Fibroblast of gingiva (primary cell): ENCODE measurements at regions not wholly inside any gene's neighbourhood (a gene's known extent, or its start where the extent isn't known, plus 50 kb on each side); places are given as distances from the start of the nearest gene placed in this dataset.

ENCODE experiments used
- DNase-seq: peaks from one replicate; pipeline ENCODE4 v3.0.0-alpha.2; 2011; ENCODE audit warnings: low read depth

DNA sequence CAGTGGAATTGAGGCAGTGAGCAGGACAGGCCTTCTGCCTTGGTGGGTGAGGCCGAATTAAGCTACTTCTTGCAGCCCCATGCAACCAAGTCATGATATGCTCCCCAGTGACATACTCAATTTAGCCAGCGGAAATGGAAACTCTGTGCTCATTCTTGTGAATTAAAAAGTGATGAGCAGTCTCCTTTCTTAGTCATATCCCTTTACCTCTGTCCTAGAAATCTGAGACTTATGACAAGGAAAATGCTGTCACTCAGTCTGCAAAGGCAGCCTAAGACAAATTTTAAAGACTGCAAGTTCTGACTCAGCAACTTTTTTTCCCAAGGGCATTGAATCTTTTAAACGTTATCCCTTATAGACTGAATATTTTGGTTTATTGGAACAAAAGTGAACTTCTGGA, 218.2 kb downstream of the SH3BP4 start:
- DNase-seq: peak; percentile 93

DNA sequence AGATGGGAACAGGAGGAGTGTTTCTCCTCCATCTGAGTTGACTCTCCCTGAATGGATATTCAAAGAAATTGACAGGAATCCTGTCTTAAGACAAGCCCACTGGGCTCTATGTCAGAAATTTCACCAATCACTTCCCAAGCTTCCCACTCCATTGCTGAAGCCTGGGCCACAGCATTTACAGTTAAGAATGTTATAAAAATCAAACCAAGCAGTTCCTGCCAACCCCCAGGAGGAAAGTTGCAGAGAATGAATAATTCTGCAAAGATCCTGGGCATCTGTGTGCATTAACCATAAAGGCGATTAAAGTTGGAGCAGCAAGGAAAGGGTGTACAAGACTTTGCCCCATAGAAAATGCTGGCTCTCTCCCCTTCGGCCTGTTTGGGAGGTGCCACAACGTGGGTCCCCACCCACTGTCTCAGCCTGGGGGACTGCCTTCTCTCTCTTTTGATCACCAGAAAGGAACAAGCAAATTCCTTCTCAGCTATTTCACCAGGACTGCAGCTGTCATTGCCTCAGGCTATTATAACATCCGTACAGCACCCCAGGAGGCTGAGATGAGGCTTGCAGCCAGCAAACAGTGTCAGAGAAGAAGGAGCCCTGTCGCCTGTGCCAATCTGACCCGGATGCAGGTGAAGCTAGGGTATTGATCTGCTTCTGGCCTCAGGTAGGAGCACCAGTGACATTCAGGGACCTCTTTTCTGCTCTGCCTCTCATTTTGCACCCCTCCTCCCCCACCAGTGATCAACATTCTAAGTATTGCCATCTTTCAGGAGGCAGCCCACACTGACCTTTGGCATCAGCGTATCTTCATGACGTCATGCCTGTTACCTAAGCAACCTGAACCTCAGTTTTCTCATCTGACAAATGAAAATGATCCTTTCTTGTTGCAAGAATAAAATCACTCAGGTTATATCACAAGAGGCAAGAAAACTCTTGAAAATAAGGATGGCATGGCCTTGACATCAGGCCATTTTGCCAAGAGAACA, 219.0 kb downstream of the SH3BP4 start:
- peak; percentile 95 for DNase-seq

DNA sequence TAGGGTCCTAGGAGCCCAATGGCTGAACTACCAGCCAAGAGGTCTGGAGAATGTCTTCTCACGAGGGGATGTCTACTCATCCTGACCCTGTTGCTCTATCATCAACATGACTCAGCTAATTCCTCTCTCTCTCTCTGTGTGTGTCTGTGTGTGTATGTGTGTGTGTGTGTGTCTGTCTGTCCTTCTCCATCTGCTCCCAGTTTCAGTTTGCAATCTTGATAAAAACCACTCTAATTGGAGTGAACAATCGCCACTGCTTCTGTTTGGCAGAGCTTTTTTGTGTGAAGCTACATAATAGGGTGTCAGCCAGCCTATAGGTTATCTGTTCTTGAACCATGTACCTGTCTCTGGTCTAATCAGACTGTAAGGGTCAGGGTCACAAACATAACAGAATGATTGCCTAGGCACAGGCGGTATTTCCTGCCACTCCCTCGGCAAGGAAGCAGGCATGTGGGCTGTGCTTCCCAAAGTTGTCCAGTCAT, 219.8 kb downstream of the SH3BP4 start:
- peak; percentile 88 for DNase-seq

DNA sequence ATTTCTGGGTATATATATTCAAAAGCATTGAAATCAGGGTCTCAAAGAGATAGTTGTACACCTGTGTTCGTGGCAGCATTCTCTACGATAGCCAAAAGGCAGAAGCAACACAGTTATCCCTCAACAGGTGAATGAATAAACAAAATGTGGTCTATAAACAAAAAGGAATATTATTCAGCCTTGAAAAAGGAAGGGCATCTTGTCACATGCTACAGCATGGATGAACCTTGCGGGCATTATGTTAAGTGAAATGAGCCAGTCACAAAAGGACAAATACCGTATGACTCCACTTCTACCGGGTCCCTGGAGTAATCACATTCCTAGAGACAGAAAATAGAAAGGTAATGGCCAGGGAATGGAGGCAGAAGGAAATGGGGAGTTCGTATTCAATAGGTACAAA, 228.8 kb downstream of the SH3BP4 start:
- DNase-seq: no peak

DNA sequence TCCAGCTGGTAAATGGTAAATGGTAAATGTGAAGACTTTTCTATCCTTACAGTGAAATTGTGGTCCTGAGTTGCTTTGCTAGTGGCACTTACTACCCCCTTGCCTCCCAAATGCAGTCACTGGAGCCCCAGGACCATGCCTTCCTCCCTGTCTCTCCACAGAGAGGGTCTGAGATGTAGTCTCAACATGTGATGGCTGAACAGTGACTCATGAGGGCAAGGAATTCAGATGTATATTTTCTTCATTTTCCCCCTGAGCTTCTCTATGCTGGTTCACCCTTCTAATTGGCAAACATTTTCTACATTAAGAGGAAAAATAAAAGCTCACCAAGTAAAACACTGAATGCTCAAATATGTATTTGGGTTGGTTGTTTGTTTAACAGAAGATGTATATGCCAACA, 232.0 kb downstream of the SH3BP4 start:
- no peak for DNase-seq

DNA sequence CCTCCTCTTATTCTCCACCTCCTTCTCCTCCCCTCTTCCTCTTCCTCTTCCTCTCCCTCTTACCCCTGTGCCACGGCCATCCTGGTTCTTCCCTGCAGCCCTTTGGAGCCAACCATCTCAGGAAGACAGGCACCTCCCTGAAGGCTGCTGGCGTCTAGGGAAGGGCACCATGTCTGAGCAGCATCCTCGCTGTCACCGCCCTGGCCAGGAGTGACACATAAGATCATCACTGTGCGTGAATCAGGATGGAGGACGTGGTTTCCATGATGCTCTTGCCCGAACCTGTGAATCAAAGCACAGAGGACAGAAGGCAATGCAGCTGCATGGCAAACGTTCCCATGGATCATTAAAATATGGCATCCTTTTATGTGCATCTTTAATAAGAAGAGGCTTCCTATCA, 236.0 kb downstream of the SH3BP4 start:
- DNase-seq: no peak

DNA sequence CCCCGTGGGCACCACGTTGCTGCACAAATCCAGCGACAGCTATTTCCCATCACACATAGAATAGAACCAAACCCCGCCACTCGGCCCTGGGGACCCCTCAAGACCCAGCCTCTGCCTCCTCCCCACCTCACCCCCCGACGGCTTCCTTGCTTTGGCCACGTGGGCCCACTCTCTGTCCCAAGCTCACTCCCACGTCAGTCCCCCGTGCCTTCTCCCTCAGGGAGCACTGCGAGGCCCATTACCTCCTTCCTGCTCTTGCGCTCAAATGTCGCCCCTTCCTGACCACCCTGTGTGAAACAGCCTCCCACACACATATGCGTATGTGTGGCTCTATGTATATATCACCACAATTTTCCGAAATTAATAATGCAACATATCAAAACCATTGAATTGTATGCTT, 239.7 kb downstream of the SH3BP4 start:
- DNase-seq: no peak

DNA sequence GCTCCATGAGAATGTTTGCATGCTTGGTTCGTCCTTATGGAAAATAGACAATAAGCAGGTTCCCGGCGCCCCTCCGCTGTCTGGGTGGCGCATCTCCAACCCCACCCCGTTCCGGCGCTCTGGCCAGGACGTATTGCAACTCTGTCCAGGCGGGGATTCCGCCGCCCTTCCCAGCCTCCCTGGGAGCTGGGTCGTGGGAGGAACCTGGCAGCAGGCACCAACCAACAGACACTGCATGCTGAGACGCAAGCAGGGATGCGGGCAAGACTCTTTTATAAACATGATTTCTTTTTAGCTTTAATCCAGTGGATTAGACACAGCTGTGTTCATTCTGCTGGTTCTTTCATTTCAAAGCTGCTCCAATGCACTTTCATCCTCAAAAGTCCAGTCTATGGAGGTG, 240.2 kb downstream of the SH3BP4 start:
- DNase-seq: peak; percentile 49

DNA sequence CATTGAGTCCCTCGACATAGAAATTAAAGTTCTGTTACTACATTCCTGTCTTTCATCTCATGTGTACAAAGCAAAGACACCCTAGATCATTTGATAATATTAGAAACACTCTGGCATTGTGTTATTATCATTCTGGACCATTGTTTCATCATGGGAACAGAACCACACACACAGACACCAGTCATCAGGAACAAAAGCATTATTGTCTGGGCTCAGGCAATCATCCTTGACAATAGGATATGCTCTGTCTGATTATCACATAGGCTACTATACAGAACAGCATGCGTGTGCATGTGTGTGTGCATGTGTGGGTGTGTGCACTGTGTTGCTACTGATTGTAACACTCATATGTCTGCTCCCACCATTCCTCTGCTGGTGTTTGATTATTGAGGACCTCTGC, 242.5 kb downstream of the SH3BP4 start:
- no peak for DNase-seq

DNA sequence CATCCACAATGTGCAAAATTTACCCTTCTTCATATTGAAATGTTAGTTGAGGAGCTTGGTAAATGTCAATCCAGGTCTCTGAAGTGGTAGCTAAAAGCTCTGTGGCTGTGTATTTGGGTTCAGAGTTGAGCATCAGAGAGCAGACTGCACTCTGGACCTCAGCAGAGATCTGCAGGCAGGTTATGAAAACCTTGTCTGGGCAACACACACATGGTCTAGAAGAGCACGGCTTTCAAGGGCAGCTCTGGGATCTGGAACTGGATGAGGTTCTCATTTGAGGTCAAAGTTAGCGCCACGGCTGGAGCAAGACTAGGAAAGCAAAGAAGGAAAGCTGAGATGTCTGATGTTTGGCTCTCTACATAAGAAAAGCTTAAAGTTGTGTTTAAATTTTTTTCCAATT, 243.0 kb downstream of the SH3BP4 start:
- no peak for DNase-seq

DNA sequence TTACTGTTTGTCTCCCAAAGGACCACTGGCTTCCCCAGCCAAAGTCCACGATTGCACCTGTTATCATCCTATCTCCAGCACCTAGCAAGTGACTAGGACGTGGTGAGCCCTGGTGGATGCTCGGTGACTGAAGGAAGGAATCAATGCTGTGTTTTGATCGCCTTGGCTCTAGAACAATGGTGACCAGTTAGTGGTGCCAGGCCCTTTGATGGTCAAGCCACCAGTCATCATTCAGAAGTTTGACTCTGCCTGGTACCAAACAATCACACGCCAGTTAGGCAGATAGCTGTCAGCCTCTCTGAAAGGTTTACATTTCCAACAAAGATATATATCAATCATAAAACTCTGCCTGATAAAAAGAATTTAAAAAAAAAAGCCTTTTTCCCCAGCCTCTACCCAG, 244.1 kb downstream of the SH3BP4 start:
- no peak for DNase-seq

DNA sequence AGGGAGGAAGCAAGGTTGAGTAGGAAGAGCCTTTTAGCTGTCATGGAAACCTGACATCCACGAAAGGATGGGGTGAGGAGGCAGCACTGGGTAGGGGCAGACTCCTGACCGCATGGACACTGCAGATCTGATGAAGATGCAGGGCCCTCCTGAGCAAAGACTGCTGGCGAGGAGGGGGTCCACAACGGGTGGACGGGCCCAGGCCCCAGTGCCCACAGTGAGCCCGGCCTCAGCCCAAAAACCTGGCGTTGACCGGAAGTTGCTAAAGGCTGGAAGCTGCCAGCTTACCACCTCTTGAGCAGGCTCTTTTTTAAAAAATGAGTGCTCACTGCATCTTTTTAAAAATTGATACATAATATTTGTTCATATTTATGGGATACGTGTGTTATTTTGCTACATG, 247.3 kb downstream of the SH3BP4 start:
- no peak for DNase-seq

DNA sequence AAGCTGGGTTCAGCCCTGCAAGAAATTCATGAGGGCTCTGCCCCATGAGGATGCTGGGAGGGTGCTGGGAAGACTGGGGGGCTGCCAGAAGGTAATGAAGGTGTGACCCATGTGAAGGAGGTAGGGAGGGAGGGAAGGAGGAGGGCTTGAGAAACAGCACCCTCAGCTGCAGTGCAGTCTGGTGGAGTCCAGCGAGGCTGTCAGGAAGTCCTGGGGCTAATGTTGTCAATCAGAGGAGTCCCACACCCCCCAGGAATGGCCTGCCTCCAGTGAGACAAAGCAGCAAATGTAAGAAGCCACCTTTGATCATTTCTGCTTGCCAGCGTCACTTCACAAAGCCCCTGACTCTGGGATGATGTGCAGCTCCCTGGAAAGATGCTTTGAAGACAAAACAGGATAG, 248.4 kb downstream of the SH3BP4 start:
- no peak for DNase-seq

DNA sequence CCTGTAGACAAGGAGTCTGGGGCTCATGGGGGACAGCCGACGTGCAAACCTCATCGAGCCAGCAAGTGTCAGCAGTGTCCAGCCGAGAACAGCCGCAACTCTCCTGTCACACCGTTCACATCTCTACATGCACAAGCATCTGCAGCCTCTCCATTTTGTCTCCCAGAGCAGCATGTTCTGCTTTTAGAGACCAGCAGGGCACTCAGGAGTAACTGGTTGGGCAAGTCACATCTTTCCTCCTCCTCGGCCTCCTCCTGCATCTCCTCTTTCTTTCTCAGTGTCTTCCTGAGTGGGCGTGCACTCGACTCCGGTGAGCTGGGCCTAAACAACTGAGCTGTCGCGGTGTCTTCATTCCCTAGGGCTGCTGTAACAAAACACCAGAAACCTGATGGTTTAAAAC, 249.9 kb downstream of the SH3BP4 start:
- no peak for DNase-seq

DNA sequence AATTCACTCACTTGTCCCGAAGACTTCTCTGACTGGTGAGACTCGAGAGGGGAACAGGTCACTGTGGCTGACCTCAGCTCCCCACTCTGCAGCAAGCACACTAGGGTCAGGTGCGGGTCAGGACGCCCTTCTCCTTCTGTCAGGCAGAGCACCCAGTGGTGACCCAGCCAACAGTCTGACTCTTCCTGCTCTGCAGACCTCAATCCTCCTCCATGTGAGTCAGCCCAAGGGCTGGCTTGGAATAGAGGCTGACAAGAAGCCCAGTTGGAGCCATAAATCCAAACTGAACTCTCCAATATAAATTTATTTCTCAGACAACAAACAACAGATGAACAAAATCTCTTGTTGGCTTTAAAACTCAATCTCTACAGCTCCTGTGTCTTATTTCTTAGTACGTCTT, 253.1 kb downstream of the SH3BP4 start:
- no peak for DNase-seq

DNA sequence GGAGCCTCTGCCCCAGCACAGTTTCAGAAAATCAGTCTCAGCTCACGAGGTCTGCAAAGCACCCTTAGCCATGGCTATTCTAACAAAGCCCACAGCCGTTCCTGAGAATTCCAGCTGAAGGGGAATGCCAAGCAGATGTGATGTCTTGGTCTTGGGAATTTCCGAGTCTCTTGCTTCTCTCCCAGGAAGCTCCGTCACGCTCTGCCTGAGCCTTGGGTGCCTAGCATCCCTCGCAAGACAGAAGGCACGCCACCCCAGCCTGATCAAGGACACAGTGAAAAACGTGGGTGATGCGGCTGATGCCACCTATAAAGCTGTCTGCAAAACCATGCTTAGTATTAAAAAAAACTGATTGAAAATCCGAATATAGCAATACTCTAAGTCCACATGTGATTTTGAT, 254.6 kb downstream of the SH3BP4 start:
- DNase-seq: no peak

DNA sequence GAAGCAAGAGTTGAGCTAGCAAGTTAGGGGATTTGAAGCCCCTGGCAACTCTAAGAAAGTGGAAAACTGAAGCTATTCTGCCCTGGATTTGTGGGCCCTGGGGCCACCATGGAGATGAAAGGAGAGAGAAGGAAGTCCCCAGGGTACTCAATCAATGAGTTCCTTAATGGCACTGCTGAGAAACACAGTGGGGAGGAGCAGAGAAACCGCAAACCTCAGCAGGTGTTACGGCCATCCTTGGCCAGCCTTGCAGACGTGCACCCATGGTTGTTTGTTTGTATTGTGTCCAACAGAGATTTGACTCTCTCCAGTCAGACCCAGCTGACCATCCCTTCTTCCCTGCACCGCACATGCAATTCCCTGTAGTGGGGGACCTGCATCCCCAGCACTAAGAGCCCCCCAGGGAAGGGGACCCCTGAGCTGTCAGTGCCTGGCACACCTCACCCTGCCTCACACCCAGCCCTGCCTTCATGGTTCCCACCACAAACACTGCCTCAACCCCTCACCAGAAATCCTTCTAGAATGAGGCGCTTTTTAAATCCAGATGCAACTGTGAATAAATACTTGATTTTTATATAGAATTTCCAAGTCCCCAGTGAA, 255.3 kb downstream of the SH3BP4 start:
- DNase-seq: no peak

DNA sequence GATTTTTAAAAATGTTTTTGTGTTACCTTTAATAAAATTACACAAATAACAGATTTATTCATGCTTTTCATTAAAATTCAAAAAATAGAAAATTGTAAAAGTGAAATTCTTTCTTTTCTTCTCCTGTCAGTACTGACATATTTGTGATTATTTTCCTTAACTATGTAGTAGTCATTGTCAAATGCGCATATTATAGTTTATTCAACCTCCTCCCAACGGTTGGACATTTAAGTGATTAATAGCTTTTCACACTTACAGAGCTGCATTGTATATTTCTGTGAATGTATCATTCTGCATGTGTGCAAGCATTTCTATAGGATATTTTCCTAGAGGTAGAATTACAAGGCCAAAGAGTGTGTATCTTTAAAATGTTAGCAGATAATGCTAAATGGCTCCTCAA, 259.2 kb downstream of the SH3BP4 start:
- DNase-seq: no peak

DNA sequence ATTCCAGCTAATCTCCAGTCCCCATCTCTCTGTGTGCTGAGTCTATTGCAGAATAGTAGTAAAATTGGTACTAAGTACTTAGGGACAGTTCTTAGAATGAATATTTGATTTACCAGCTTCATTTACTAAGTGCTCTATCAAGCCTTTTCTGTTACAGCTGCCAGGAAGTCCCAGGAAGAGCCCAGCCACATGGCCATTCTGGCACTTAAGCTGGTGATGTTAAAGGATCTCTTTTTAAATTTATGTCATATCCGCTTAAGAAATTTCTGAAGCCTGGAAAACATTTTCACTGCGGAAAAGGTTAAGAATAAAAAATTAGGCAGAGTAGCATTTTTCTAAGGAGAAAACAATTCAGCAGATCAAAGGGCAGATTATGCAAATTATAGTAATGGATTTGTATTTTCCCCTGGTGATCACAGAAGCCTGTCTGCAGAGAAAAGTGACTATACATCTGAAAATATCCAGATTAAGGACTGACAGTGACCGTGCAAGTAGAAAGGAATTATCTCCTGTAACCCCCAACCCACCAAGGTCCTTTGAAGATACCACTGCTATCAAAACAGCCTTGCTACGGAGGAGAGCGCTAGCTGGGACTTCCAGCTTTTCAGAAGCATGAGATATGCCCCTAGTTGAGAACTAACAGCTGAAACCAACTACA, 260.8 kb downstream of the SH3BP4 start:
- DNase-seq: no peak

DNA sequence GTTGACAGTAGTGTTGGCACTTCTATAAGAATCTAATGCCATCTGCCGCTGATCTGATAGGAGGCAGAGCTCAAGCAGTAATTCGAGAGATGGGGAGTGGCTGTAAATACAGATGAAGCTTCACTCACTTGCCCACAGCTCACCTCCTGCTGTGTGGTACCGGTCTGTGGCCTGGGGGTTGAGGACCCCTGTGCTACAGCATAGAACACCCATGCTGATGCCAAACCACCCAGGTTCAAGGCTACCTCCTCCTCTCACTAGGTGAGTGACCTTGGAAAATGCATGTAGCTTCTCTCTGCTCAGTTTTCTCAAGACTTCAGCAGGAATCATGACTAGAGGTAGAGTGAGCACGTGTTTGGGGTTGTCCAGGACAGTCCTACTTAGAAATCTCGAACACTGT, 263.4 kb downstream of the SH3BP4 start:
- DNase-seq: no peak

DNA sequence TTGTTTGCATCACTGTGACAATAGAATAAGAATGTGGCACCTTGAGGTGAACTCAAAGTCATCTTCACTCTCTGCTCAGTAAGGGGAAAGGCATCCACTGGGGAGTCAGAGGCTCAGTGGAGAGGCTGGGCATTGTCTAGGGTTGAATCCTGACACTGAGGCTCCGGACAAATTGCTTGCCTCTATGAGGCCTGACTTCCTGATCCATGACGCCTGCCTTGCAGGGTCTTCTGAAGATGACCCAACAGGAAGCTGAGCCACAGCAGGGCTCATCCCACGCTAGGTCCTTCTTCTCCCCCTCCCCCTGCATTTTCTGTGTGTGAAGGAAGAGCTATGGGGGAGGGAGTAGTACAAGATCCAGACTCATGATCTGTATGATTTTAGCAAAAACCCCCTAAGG, 265.1 kb downstream of the SH3BP4 start:
- no peak for DNase-seq

DNA sequence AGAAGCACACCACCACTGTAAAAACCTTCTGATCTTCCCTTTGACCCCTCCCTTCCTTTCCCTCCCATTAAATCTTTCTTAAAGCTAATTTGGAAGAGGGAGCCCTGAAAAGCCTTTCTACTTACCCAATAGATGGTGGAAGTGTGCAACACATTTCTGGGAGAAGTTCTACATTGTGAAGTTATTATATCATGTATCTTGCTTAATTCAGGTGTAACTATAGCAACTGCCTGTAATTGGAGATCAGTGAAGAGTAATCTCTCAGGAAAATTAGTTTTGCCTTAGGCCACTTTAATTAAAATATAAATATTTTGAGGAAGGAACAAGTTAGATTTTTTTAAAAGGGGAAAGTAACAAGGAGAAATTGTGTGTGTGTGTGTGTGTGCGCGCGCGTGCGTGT, 266.0 kb downstream of the SH3BP4 start:
- peak; percentile 75 for DNase-seq

DNA sequence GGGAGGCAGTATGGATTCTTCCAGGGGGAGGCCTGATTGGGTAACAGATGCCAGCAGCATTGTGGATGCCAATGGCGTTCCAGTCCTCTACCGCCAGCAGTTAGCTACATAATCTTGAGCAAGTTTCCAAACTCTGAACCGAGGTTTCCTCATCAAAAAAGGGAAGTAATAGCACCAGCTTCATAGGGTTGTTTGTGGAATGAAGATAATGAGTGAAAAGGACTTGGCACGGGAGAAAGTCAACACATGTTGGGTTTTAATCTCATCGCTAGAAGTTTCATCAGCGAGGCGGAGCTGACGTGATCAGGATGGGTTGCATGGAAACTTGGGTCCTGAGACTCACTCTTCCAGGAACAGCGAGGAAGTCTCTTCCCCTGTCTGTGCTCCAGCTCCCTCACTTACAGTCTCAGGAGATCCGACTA, 266.7 kb downstream of the SH3BP4 start:
- DNase-seq: peak; percentile 53
